HG02642 (cell line): ENCODE measurements at regions not wholly inside any gene's neighbourhood (a gene's known extent, or its start where the extent isn't known, plus 50 kb on each side); places are given as distances from the start of the nearest gene placed in this dataset.

Experiments
- ATAC-seq: cut with Tn5 transposase; IDR thresholded peaks from one replicate; pipeline ENCODE4 v1.9.1; 2021; ENCODE audit warnings: mild to moderate bottlenecking; ENCODE audit not compliant: unreplicated experiment, poor library complexity

GRCh38 chr2:8256905-8257304 is 425.0 kb upstream of the ID2 start:
- ATAC-seq = no peak

DNA sequence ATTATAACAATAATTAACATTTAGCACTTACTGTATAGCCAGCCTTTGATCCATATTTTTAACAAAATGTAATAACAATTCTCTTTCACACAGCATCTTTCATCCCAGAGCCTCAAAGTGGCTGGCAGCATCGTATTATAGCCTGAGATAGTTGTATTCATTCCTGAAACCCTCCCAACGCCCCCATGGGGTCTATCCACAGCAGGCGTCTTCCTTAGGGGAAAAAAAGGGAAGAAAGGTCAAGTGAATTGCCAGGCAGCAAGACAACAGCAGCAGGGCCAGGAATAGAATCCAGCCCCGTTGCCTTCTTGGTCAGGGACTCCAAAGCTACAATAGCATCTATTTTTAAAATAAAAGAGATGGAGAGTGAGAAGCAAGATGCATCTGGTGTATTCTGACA is 424.4 kb upstream of the ID2 start:
- no peak for ATAC-seq

- no peak for ATAC-seq
These were observed 423.4 kb upstream of the ID2 start for GRCh38 chr2:8258406-8258805.

GRCh38 chr2:8259106-8259840 is 422.6 kb upstream of the ID2 start:
- ATAC-seq = no peak

DNA sequence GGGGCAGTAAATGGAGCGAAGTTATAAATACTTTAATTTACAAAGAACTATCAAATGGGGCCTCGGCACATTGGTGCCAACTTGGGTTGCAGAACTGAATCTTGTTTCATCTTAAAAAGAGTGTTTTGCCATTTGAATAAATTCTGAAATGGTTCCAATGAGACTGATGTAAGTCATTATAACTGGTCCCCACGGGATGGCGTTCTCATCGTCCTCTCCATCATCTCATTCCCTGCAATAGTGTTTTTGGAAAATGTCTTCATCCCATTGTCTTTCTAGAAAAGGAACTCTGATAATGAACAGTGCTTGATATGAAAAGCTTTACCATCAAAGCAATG is 422.0 kb upstream of the ID2 start:
- ATAC-seq = no peak

- no peak for ATAC-seq
These were observed 421.6 kb upstream of the ID2 start for GRCh38 chr2:8260213-8260612.

- no peak for ATAC-seq
These were observed 418.0 kb upstream of the ID2 start for GRCh38 chr2:8263901-8264300.

DNA sequence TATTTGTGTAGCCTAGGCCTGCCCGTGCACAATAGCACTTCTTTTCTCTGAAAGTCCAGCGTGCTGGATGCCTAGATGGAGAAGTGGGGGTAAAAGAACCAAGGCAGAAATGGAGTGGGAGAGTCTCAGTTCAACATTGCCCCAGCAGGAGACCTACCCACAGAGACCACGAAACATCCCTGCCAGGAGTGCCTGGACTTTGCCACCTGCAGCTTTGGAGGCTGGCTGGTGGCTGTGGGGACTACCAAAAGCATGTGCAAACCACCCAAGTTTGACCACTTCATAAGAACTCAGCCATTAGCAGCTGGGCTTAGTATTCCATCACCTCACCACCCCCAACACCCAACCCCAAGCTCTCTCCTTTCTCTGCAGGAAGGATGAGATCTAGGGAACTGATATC is 416.9 kb upstream of the ID2 start:
- no peak for ATAC-seq

- ATAC-seq = no peak
These were observed 416.2 kb upstream of the ID2 start for GRCh38 chr2:8265476-8266226.

GRCh38 chr2:8266563-8266962 is 415.3 kb upstream of the ID2 start:
- no peak for ATAC-seq

- no peak for ATAC-seq
These were observed 414.8 kb upstream of the ID2 start for GRCh38 chr2:8267048-8267447.

- no peak for ATAC-seq
These were observed 414.1 kb upstream of the ID2 start for GRCh38 chr2:8267721-8268120.

DNA sequence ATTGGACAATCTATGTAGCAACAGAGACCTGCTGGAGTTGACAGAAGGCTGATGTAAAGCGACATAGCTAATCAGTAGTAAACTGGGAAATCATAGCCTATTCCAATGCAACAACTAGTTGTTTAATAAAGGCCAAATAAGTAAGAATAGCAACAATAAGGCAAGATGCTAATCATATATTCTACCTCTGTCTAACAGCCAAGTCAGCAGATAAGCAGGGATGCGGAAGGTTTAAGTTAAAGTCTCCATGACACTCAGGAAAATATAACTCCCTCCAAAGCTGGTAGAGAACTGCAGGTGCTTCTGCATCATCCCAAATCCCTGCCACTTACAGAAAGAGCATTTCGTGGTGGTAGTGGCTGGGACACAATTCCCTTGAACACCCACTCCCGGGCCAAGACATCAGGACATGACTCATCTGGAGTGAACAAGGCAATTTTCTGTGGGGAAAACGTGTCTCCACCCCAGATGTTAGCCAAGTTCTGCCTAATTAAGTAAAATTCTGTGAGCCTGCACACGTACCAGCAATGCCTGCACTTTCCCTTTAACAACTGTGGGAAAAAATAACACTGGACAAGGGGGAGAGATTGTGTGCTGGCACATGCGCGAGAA is 413.6 kb upstream of the ID2 start:
- no peak for ATAC-seq

DNA sequence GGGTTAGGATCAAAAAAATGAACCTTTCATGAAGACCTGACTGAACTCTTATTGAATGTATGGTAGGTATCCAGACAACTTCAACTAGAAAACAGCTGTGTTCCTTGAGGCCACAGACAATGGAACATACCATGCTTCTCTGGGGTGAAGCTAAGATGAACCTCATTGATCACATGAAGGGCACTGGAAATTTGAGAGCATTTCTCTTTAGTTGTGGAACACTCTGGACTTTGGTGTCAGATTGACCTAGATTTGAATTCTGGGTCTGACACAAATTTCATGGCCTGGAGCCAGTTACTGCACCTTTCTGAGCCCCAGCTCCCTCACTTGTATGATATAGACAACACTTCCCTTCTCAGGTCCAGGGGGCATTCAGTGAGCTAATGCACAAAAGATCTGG is 411.2 kb upstream of the ID2 start:
- no peak for ATAC-seq

DNA sequence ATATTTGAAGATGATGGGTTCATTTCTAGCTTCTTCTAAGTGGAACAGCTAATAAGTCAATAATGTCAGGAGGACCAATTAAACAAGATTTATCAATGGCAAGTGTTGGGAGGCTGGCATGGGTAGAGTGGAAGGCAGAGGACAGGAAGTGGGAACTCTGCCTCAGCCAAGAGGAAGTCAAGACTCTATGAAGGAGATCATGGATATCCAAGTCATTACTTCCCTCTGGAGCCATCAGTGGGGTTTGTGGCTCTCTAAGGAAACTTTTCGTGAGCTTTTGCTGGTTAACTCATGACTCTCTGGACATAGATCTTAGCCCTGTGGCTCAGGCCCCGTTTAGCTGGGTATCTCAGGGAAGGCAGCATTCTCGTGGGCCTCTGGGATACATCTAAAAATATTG is 410.4 kb upstream of the ID2 start:
- ATAC-seq = no peak

DNA sequence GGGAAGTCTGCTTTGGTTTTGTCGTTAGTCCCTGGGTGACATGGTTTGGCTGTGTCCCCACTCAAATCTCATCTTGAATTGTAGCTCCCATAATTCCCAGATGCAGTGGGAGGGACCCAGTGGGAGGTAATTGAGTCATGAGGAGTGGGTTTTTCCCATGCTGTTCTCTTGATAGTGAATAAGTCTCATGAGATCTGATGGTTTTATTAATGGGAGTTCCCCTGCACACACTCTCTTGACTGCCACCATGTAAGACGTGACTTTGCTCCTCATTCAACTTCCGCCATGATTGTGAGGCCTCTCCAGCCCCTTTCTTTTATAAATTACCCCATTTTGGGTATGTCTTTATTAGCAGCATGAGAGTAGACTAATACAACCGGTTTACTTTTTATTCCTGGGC is 405.8 kb upstream of the ID2 start:
- ATAC-seq = no peak

GRCh38 chr2:8277921-8278571 is 403.8 kb upstream of the ID2 start:
- ATAC-seq = peak; percentile 73

DNA sequence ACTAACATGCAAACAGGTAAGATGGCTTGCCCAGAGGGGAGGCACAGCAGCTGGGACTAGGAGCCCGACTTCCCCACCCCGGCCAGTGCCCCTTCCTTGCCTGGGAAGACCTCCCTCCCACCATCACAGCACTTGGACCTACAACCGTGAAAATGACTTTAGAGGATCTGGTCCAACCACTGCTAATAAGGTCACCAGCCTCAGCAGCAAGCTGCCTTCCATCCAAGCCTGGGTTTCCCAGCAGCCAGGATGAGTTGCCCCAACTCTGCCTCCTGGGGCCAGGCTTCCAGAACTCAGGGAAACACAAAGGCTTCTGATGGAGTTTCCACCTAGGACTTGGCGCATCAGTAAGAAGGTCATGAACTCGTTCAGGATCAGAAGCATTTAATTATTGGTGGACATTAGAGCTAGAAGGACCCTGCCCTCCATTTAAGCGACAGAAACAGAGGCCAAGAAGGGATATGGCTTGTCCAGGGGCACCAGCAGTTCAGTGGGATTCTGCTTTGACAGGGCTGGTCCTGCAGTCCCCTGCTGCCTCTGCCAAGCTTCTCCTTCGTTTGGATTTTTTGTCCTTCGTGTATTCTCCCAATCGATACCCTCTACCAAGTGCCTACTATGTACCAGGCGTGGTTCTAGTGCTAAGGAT is 403.0 kb upstream of the ID2 start:
- ATAC-seq = no peak

GRCh38 chr2:8279506-8279905 is 402.4 kb upstream of the ID2 start:
- ATAC-seq = no peak

- ATAC-seq = no peak
These were observed 400.6 kb upstream of the ID2 start for GRCh38 chr2:8281234-8281633.
